Pons (tissue), 1 donor: ENCODE measurements at regions not wholly inside any gene's neighbourhood (a gene's known extent, or its start where the extent isn't known, plus 50 kb on each side); places are given as distances from the start of the nearest gene placed in this dataset.
A peak's percentile ranks its signal among the peaks of the same experiment; 100 is the strongest.

Experiments used
- DNase-seq: peaks from one replicate; pipeline ENCODE4 v3.0.0-alpha.2; 2016; ENCODE audit warnings: low spot score

DNA sequence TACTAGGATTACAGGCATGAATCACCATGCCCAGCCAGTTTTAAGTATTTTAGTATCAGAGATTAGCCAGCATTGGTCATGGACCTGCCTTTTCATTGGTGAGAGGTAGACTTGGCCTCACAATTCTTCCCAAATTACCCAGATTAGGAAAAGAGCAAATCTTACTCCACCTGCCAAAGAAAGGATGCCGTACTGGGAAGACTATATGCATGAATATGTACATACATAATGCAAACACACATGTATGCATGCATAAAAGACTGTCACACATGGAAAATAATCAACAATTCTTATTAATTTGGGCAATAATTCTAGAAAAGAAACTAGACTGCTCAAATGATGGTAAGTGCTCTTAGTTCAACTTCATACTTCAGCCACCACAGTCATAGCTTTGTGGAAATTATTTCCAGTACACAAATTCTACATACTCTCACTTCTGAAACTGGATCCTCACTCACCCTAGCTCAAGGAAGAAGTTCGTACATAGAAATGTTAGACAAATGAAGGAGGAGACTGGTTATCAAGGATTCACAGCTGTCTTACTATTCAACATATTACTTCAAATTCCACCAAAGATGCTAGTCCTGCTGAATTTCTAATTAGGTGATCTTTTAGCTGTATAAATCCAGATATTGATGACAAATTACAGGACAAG lies 73.7 kb downstream of the MINAR2 start:
- DNase-seq: no peak

DNA sequence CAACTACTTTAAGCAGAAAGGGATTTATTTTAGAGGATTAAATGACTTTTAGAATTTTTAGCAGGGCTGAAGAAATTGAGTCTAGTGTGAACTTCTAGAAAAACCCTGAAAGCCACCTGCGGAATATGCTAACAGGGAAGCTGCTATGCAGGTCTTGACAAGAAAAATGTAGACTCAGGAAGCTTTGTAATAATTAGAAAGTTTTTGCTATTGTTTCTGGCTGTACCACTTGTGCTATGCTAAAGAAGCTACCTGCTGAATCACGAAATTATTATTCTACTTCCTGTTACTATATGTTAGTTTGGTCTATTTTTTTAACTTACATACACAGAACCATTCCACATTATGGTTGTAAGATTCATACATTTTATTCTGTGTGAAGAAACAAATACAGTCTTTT lies 74.0 kb upstream of the CHSY3 start:
- DNase-seq: no peak

DNA sequence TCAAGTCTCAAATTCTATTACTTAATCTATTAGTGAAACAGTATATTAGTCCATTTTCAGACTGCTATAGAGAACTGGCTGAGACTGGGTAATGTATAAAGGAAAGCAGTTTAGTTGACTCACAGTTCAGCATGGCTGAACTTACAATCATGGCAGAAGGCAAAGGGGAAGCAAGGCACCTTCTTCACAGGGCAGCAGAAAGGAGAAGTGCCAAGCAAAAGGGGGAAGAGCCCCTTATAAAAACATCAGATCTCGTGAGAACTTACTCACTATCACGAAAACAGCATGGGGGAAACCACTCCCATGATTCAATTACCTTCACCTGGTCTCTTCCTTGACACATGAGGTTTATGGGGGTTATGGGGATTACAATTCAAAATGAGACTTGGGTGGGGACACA lies 67.9 kb upstream of the CHSY3 start:
- DNase-seq: no peak

DNA sequence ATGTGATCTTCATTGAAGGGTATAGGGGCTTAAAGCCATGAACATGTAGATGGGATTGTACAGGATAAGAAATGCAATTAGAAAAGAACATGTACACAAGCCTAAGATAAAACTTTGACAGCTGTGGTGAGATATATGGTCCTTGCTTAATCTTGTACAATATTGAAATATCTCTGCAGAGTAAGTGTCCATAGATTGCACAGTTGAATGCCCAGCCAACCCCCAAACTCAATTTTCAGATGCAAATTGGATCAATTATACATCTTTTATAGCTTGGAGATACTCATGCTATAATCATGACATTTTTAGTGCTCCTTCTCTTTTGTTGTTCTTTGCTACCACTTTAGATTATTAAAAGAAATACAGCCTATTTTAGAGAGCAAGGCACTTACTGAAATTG lies 59.5 kb upstream of the CHSY3 start:
- DNase-seq: no peak

DNA sequence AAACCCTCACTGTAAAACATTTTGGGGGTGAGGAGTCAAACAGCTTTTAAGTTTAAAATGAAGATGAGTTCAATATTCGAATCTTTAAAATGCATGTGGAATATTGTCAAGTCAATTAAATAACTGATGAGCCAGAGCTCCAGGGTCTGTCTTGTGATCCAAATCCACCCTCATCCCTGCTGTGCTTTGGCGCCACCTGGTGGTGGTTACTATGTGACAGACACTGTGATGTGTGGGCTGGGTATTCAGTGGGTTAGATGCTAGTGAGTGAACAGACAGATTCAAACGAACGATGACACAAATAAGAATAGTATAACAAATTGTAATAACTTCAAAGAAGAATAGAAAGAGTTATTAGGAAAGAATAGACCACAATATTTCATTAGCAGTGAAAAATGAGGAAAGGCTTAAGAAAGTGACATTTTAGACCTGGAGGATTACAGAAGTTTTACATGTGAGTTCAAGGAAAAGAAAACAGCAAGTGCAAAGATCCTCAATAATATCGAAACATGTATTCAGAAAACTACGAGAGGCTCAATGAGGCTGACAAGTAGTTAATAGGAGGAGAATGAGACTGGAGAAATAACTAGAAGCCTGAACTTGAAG lies 51.4 kb upstream of the CHSY3 start:
- DNase-seq: peak; percentile 89

DNA sequence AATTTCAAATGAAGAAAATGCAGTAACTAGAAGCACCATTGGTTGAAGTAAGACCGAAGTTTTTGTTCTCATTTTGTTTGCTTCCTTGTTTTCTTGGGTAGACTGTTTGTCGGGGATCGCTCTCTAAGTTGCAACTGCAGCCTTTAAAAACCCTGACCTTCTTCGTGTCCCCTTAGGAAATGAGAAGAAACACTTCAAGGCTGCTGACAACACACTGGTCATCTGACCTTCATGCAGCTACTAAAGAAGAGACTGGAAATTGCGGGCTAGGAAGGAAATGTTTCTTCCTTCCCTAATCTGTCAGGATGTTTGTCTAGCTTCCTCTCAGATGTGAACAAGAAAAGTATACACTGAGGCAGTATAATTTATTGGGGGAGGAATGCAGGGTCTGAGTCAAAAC lies 50.7 kb upstream of the CHSY3 start:
- DNase-seq: peak; percentile 67
